ENCODE measurements at regions not wholly inside any gene's neighbourhood (a gene's known extent, or its start where the extent isn't known, plus 50 kb on each side); places are given as distances from the start of the nearest gene placed in this dataset.

DNA sequence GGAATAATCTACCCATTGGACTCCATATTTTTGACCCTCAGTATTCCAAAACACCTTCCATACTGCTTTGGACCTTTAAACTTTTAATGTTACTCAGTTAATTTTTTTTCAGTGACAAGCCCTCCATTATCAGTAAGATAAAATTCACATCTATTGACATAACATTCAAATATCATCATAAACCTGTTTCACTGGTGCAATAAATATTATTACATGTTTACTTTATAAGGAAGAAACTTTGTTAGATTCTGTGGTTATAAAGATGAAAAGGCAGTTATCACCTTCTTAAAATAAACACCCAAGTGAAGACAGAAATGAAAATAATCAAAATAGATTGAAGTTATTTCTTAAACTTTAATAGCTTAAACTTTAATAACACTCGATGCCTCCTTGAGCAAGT lies 758.5 kb upstream of the ADGRL2 start:
- ATAC-seq (no peak), DNase-seq (ENCODE audit: low spot score) (no peak)
- intact Hi-C loops (cut with DNase I), result no loop called here

DNA sequence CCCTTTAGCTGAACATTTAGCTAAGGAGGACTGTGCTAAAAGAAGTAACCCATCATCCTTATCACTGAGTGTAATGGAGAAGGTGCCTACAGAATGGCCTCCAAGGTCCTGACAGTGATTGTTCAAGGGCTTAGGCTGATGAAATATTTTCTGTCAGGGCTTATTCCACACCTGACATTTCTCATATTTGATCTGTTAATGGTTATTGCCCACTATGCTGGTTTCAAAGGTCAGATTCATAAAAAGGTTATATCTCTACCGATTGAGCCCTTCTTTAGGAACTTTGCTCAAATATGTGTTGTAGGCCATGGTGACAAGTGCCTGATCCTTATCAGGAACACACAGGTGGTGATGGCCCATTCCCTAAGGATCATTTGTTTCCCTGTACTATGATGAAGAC lies 766.4 kb upstream of the ADGRL2 start:
- intact Hi-C loops (cut with DNase I), result no loop called here
- ATAC-seq (no peak), DNase-seq (ENCODE audit: low spot score) (no peak)

DNA sequence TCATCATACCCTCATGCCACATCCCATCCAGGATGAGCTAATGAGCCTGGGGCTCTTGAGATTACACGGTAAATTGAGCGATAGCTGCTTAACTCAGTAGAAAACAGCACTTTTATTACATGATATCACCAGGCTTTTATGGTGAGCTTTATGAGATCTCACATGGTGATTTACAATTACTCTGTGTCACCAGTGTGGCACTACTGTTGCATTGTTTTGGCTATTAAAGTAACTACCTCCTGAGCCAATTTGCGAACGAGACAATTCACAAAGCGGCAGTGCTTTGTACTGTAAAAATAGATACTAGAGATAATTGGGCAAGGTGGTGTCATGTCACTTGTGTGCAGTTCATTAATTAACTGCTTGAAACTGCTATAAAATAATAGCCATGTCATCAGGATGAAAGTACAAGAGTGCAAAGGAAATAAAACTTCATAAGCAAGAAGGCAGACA lies 767.7 kb upstream of the ADGRL2 start:
- ATAC-seq (no peak), DNase-seq (ENCODE audit: low spot score) (no peak)
- intact Hi-C loops (cut with DNase I), result no loop called here

DNA sequence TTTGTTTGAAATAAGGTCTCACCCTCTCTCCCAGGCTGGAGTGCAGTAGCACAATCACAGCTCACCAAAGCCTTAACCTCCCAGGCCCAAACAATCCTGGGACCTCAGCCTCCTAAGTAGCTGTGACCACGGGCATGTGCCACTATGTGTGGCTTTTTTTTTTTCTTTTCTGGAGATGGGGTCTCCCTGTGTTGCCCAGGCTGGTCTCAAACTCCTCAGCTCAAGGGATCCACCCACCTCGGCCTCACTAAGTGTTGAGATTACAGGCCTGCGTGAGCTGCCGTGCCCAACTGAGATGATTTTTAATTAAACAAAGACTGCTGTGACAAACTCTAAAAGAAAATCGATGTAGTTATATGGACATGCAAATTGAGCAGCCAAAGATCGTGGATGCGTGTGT lies 768.4 kb upstream of the ADGRL2 start:
- DNase-seq (ENCODE audit: low spot score), result no peak
- no peak for ATAC-seq
- intact Hi-C loops (cut with DNase I), result no loop called here

DNA sequence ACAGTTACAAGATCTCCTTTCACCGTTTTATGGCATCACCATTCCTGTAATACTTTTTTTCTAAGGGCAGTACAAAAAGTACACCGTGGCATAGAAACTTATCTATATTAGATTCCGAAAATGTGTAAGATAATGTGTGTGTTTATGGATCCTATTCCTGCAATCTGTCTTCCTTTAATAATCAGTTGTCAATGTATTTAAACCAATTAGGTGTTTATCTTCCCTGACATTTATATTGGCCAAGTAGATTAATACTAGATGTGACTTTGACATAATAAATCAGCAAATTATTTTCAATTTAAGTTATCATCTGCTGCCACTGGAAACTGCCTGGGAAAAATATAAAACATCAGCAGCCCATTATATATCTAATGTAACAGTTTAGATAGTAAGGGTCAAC lies 770.3 kb upstream of the ADGRL2 start:
- intact Hi-C loops (cut with DNase I), result no loop called here
- ATAC-seq (no peak), DNase-seq (ENCODE audit: low spot score) (no peak)

DNA sequence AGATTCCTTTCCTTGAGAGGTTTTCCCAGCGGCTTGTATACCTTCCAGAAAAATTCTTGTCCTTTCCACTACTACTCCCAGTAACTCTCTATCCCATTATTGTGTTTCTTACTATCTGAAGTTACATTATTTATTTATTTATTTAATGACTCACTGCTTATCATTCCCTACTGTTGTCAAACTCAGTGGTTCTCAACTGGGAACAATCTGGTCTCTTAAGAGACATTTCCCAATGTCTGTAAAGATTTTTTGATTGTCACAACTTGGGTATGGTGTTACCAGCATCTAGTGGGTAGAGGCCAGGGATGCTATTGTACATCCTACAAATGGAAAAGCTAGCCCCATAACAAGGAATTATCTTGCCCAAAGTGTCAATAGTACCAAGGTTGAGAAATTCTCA lies 771.5 kb upstream of the ADGRL2 start:
- ATAC-seq, result no peak
- intact Hi-C loops (cut with DNase I), result no loop called here
- no peak for DNase-seq (ENCODE audit: low spot score)

DNA sequence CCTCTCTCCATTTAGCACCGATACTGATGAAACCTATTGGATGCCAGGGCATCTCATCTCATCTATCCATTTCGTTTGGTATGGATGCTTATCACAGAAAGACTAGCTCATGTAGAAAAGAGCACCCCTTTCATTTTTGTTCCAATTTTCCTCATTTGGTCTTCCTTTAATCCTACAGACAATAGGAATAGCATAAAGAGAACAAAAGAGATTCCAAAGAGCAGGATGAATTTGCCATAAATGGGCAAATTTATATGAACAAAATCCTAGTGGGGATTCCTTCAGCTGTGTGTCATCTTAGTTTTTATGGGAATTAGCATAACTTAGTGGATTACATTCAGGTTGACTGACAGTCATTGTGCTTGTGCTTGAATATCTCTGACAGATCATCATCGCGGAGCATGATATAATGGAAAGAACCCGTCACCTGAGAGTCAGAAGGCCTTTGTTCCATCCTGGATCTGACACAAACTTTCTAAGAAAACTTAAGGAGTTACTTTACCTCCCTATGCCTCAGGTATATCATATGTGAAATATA lies 777.5 kb upstream of the ADGRL2 start:
- intact Hi-C loops (cut with DNase I), result no loop called here
- ATAC-seq (no peak), DNase-seq (ENCODE audit: low spot score) (no peak)

DNA sequence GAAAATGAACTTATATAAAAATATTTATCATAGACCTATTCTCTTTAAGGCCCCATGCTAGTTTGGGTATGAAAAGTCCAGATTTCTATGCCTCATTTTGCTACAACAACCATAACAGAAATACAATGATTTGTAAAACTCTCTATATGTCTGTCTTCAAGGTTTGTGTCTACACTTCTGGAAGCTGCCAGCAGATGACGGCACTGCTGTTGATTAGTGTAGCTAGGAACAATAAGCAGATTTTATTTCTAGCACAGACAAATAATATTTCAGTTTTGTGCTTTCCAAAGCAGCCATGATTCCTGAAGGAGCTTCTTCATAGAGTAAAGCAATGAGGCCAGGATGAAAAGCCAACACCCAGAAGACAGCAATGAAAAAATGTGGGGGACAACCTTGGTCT lies 779.6 kb upstream of the ADGRL2 start:
- intact Hi-C loops (cut with DNase I), result no loop called here
- DNase-seq (ENCODE audit: low spot score) (no peak), ATAC-seq (no peak)

DNA sequence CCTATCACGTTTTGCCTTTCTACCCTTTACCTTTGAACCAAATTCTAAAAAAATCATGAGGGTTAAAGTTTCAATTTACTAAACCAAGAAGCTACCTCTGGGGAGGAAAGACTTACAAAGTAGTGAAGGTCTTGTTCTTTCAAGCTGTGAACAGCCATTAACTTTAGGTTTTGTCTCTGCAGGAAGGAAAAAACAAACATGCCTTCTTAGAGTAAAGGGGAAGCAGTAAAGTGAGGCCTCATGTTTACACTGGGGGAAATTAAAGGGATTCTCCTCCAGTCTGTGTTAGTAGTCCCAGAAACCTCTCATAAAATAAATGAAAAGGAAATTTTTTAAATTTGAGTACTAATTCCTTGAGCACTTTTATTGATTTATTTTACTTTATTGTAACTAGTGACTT lies 780.2 kb upstream of the ADGRL2 start:
- DNase-seq (ENCODE audit: low spot score), result no peak
- ATAC-seq, result no peak
- intact Hi-C loops (cut with DNase I), result no loop called here

DNA sequence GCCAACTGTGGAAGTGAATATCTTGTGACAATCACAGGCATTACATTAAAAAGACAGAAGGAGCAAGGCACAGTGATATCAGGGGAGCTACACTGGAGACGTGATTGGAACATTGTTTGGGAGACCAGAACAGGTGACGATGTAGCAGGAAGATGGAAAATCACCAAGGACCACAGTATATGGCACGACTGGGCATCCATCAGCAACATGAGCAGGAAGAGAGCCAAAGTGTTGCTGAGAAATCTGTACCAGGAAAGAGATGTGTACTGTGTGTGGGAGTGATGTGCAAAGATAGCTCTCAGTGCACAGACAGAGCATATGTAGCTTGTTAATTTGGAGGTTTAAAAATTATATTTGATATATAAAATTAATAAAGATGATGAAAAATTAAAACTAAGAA lies 790.6 kb upstream of the ADGRL2 start:
- DNase-seq (ENCODE audit: low spot score) (no peak), ATAC-seq (no peak)
- intact Hi-C loops (cut with DNase I), result no loop called here

DNA sequence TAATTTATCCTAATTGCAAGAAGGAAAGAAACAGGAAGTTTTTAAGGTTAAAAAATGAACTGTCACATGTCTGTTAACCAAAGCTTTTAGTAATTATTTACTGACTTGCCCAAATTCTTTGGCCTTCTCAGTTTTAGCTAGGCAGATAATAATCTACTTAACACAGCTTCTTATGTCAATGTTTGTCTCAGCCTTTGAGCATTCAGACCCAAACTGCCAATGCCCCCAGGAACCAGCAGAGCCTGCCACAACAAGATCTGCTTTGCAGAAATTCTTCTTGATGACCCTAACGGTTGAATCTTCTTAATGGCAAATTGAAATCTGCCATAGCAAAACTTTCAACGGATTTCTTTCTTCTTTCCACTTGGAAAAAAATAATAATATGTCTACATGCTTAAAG lies 792.4 kb upstream of the ADGRL2 start:
- DNase-seq (ENCODE audit: low spot score), result no peak
- intact Hi-C loops (cut with DNase I), result no loop called here
- ATAC-seq, result no peak

DNA sequence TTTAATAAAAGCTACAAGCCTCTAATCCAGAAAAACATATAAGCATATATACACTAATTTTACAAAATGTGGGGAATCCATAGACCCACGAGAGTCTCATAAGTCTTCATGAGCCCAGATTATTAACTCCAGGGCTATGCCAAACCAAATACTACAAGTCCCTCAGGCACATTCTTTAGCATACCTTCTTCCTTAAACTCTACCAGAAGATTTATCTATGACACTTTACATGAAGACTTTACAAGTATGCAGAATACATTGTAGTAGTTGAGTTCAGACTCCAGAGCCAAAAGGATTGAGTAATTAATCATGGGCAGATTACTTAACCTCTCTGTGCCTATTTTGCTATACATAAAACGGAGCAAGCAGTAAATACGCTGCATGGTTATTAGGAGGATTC lies 793.7 kb upstream of the ADGRL2 start:
- DNase-seq (ENCODE audit: low spot score), result no peak
- ATAC-seq, result no peak
- intact Hi-C loops (cut with DNase I), result no loop called here

DNA sequence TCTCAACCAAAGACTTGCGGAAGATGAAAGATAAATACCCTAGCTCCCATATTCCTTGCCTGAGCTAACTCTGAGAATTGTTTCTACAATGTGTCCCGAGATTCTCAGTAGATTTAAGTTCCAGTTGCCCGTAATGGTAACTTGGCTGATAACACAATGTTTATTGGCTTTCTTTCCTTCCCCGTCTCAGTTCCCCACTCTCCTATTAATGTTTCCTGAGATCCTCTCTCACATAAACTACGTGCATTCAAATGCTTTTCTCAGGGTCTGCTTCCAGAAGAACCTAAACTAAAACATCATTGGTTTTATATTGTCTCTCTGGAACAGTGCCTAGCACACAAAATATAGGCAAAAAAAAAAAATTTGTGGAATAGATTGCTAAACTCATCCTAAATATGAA lies 794.2 kb upstream of the ADGRL2 start:
- no peak for DNase-seq (ENCODE audit: low spot score)
- ATAC-seq, result no peak
- intact Hi-C loops (cut with DNase I), result no loop called here

DNA sequence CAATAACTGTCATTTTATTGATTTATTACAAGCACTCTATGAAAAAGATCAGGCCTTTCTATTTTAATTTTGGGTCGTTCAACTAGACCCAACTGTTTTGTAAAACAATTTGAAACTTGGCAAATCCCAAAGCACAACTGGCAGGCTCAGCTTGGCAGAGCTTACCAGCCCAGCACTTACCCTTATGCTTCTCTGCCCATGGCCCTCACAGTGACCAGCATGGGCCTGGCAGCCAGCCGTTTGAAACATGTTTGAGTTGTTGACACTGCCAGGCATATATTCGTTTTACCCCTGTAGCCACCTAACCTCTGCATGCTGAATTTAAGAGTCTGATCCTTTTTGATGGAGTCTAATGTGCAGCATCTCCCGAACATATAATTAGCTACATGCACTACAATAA lies 796.7 kb upstream of the ADGRL2 start:
- ATAC-seq (no peak), DNase-seq (ENCODE audit: low spot score) (no peak)
- intact Hi-C loops (cut with DNase I), result no loop called here

DNA sequence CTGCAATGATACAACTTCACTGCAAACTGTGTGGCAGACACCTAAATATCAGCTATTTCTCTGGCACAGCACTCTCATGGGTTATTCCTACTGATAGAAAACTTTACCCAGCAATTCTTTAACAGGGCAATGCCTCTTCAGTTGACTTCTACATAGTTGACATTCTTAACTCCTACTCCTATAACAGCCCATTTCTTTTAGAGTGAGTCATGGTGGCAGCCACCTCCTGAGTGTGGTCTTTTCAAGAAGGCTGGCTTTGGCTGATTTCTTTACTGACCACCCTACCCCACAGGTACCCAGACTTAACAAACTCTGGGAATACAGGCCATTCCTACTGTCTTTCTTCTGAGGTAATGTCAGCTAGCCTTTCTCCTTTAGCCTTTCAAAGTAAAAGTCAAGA lies 805.8 kb upstream of the ADGRL2 start:
- DNase-seq (ENCODE audit: low spot score), result no peak
- no peak for ATAC-seq
- intact Hi-C loops (cut with DNase I), result loop anchor here (1.0 kb wide), 1 partner anchor 27 kb away; no protein-coding TSS in a partner anchor

DNA sequence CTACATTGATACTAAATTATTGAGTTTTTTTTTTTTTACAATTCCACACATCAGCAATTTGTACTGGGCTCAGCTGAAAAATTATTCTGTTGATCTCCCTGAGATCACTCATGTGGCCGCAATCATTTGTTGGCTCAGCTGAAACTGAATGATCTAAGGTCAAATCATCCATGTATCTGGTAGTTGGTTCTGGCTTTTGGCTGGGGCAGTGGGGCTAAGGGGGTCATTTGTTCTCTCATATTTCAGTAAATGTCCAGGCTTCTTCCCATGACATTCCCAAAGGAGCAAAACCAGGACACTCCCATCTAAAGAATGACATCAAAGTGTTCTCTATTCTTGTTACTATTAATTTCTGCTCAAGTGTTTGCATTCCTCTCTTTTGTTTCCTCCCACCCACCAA lies 806.7 kb upstream of the ADGRL2 start:
- ATAC-seq, result peak; percentile 65
- no peak for DNase-seq (ENCODE audit: low spot score)
- intact Hi-C loops (cut with DNase I), result loop anchor here (1.0 kb wide), 1 partner anchor 28 kb away; no protein-coding TSS in a partner anchor

DNA sequence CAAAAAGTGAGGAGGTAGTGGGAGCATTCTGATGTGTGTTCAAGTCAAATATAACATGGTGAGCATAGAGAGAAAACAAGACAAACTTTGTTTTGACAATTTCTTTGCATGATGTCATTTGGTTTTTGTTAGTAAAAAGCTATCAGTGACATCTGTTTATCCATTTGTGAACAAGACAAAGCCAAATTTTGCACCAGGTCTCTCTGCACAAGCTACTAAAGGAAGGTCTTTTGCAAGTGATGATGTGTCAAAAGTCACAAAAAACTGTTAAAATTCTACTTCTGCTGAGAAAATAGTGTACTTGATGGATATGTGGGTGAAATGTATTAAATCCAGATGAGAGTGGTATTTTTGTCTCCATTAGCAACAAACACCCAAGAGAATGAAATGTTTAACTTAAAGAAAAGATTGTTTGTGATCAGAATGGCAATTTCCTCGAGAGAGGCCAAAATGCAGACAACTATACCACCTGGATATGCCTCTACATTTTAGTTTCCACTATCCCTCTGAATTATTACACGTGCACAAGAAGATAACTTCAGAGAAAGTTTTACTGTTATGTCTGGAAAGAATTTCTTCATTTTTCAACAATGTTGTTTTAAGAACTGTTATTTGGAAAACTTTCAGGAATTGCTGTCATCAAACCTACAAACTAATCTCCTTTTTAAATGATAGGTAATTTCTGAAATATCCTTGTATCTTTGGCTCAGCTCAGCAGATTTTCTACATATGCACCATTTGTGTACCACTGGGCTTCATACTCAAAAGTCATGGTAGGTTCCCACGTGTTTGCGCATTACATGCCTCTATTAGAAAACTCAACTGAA lies 807.4 kb upstream of the ADGRL2 start:
- ATAC-seq, result no peak
- intact Hi-C loops (cut with DNase I), result no loop called here

DNA sequence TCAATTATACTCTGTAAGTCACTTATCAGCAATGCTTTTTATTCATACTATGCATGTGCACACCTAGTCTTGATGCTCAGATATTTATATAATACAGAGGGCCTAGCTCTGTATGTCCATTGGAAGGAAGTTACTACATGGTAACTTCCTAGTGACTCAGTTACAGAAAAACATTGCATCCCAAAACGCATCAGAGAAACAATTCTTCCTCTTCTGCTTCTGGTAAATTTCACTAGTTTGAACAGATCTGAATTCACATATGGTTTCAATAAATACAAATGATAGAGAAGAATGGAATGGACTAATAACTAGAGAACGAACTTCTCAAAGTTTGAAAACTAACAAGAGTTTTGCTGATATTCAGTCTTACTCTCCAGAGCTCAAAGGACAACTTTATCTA lies 811.3 kb upstream of the ADGRL2 start:
- DNase-seq (ENCODE audit: low spot score) (no peak), ATAC-seq (no peak)
- intact Hi-C loops (cut with DNase I), result no loop called here

More for the DNA sequence above, 807.4 kb upstream of the ADGRL2 start:
- DNase-seq (ENCODE audit: low spot score), result no peak

DNA sequence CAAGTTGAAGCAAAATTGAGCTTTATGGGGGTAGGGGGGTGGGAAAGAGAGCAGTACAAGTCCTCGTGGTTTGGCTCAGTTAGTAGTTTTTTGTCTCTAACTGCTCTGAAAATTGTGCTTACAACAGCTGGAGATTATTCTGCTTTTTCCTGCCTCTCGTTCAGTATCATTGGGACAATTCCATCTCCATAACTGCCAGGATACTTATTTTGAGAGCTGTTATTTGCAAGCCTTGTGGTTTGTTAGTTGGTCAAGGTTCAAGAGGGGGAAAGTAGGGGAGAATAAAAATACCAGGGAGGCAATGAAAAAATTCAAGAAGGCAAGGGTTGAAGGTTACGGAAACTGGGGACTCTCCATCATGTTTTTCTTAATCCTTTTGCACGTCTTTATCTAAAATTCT lies 811.8 kb upstream of the ADGRL2 start:
- intact Hi-C loops (cut with DNase I), result no loop called here
- no peak for DNase-seq (ENCODE audit: low spot score)
- ATAC-seq, result peak; percentile 85

DNA sequence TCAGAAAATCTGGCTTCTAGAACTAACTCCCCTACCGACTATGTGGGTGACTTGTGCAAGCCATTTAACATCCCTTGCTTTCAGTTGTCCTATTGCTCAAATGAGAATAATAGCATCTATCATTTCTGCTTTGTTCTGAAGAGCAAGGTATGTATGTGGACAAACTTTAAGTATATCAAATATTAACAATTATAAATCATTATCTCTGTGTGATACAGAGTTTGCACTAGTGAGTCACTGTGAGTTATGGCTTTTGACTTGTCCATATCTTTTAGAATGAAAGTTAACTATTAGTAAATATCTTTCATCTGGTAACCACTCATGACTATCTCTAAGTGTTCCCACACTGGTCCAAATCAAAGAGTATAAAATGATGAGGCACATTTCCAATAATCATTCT lies 812.9 kb upstream of the ADGRL2 start:
- DNase-seq (ENCODE audit: low spot score) (no peak), ATAC-seq (no peak)
- intact Hi-C loops (cut with DNase I), result no loop called here

DNA sequence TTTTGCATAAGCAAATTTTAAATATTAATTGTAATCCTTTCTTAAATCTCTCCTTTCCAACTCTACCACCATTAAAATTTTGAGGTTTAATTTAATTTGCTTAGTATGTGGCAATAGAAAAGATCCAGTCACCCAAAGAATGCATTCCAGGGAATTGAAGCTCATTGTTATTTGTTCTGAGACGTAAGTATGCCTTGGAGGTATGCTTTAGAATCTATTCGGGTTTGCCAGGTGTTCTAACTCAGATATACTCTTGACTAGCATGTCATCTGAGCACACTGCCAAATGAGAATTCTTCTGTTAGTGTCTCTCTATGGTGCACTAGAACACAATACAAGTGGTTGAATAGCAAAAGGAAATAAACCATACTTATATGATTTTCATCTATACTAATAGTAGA lies 813.6 kb upstream of the ADGRL2 start:
- no peak for DNase-seq (ENCODE audit: low spot score)
- ATAC-seq, result no peak
- intact Hi-C loops (cut with DNase I), result no loop called here
